WTC11 (cell line): ENCODE measurements at regions not wholly inside any gene's neighbourhood (a gene's known extent, or its start where the extent isn't known, plus 50 kb on each side); places are given as distances from the start of the nearest gene placed in this dataset.

Source experiments
- ATAC-seq: fragments of 200-7000 bp; cut with Tn5 transposase; 2 replicates; pipeline ENCODE4 v1.10.0; 2021; ENCODE audit warnings: mild to moderate bottlenecking, moderate library complexity
- CTCF ChIA-PET: fragments of 300-600 bp; sonication (Branson Sonifier 250); formaldehyde crosslinking; loops from one replicate; lab custom pipeline; 2021; ENCODE audit warnings: antibody characterized with exemption; lab: Charles Lee
- POLR2A ChIA-PET: fragments of 350-600 bp; sonication (Branson Sonifier 250); formaldehyde crosslinking; loops from one replicate; lab custom pipeline; 2021; ENCODE audit warnings: antibody characterized with exemption; lab: Charles Lee
- DNase-seq: peaks from one replicate; pipeline ENCODE4 v3.0.0; 2021; ENCODE audit warnings: low spot score
- H3K27ac Mint-ChIP-seq: 2 replicates; pipeline ENCODE4 v1.8.0; 2021; ENCODE audit warnings: mixed read lengths
- H3K27me3 Mint-ChIP-seq: 2 replicates; pipeline ENCODE4 v1.8.0; 2021; ENCODE audit warnings: low read depth, mild to moderate bottlenecking, moderate library complexity, mixed read lengths
- H3K36me3 Mint-ChIP-seq: 2 replicates; pipeline ENCODE4 v1.8.0; 2021; ENCODE audit warnings: mixed read lengths
- H3K4me1 Mint-ChIP-seq: 2 replicates; pipeline ENCODE4 v1.8.0; 2022; ENCODE audit warnings: mixed read lengths
- H3K4me3 Mint-ChIP-seq: 2 replicates; pipeline ENCODE4 v1.8.0; 2021; ENCODE audit warnings: mild to moderate bottlenecking, moderate library complexity, mixed read lengths
- H3K9me3 Mint-ChIP-seq: 2 replicates; pipeline ENCODE4 v1.8.0; 2021; ENCODE audit warnings: mixed read lengths
- ATF1 ChIP-seq: sonication (generic); formaldehyde crosslinking; IDR thresholded peaks from 2 replicates; pipeline ENCODE4 v1.8.1; 2023; ENCODE audit warnings: mild to moderate bottlenecking, moderate library complexity, missing genetic modification reagents
- ATF6 ChIP-seq: sonication (generic); formaldehyde crosslinking; IDR thresholded peaks from 2 replicates; pipeline ENCODE4 v1.8.1; 2023; ENCODE audit warnings: mild to moderate bottlenecking, missing genetic modification reagents
- CDX4 ChIP-seq: fragments of 250-450 bp; sonication (Bioruptor Pico); IDR thresholded peaks from 2 replicates; pipeline ENCODE4 v1.9.0; 2021; ENCODE audit warnings: moderate library complexity, mild to moderate bottlenecking, inconsistent platforms, borderline replicate concordance
- CTCF ChIP-seq: fragments of 200-600 bp; IDR thresholded peaks from 2 replicates; pipeline ENCODE4 v1.8.0; 2022; ENCODE audit warnings: antibody characterized with exemption
- FOXK1 ChIP-seq: sonication (generic); formaldehyde crosslinking; IDR thresholded peaks from 2 replicates; pipeline ENCODE4 v1.8.0; 2022; ENCODE audit warnings: mild to moderate bottlenecking, moderate library complexity, missing genetic modification reagents
- IRF2 ChIP-seq: sonication (generic); formaldehyde crosslinking; IDR thresholded peaks from 2 replicates; pipeline ENCODE4 v1.8.0; 2022; ENCODE audit warnings: low read depth, missing genetic modification reagents, borderline replicate concordance
- NFYB ChIP-seq: sonication (generic); formaldehyde crosslinking; conservative IDR thresholded peaks from 2 replicates; pipeline ENCODE4 v1.8.0; 2022; ENCODE audit warnings: low read depth, missing genetic modification reagents
- NR1H2 ChIP-seq: sonication (generic); formaldehyde crosslinking; IDR thresholded peaks from 2 replicates; pipeline ENCODE4 v1.9.0; 2021; ENCODE audit warnings: mild to moderate bottlenecking, moderate library complexity, missing genetic modification reagents
- TCF7 ChIP-seq: sonication (generic); formaldehyde crosslinking; IDR thresholded peaks from 2 replicates; pipeline ENCODE4 v1.8.0; 2022; ENCODE audit warnings: mild to moderate bottlenecking, low read depth, missing genetic modification reagents, moderate library complexity
- USF1 ChIP-seq: sonication (generic); formaldehyde crosslinking; IDR thresholded peaks from 2 replicates; pipeline ENCODE4 v1.8.0; 2022; ENCODE audit warnings: mild to moderate bottlenecking, missing genetic modification reagents
- ZBTB43 ChIP-seq: sonication (generic); formaldehyde crosslinking; IDR thresholded peaks from 2 replicates; pipeline ENCODE4 v1.8.1; 2023; ENCODE audit warnings: mild to moderate bottlenecking, missing genetic modification reagents
- ZNF121 ChIP-seq: sonication (generic); formaldehyde crosslinking; IDR thresholded peaks from 2 replicates; pipeline ENCODE4 v1.8.0; 2023; ENCODE audit warnings: missing genetic modification reagents
- ZNF138 ChIP-seq: sonication (generic); formaldehyde crosslinking; conservative IDR thresholded peaks from 2 replicates; pipeline ENCODE4 v1.8.1; 2022; ENCODE audit warnings: mild to moderate bottlenecking, moderate library complexity, missing genetic modification reagents
- ZNF317 ChIP-seq: sonication (generic); formaldehyde crosslinking; IDR thresholded peaks from 2 replicates; pipeline ENCODE4 v1.8.1; 2023; ENCODE audit warnings: low read depth, mild to moderate bottlenecking, moderate library complexity, missing genetic modification reagents, borderline replicate concordance
- ZNF423 ChIP-seq: fragments of 250-450 bp; sonication (Bioruptor Pico); IDR thresholded peaks from 2 replicates; pipeline ENCODE4 v2.1.2; 2022; ENCODE audit warnings: mild to moderate bottlenecking, moderate library complexity
- ZNF512 ChIP-seq: sonication (generic); formaldehyde crosslinking; IDR thresholded peaks from 2 replicates; pipeline ENCODE4 v1.8.1; 2022; ENCODE audit warnings: missing genetic modification reagents, borderline replicate concordance

- no peak overlapping the region for H3K27ac Mint-ChIP-seq
- H3K4me3 Mint-ChIP-seq, result no peak overlapping the region
- CTCF ChIA-PET, result no interaction called here
- no peak for ATAC-seq
- H3K36me3 Mint-ChIP-seq, result no peaks in the 10 kb centered on the region
- DNase-seq, result no peak
- TF ChIP-seq TCF7 (CRISPR knock-in tag) (no peak), NFYB (CRISPR knock-in tag) (no peak)
- peaks cover 3% of the 10 kb centered on the region; the same call in 1 of the 2 replicates for H3K9me3 Mint-ChIP-seq
- no peaks in the 10 kb centered on the region for H3K4me1 Mint-ChIP-seq
- POLR2A ChIA-PET, result no interaction called here
- H3K27me3 Mint-ChIP-seq, result no peaks in the 10 kb centered on the region; the same call in 1 of the 2 replicates
These were observed 83.8 kb upstream of the MANSC4 start for GRCh38 chr12:27863839-27864238.

GRCh38 chr12:27861428-27862167 lies 81.6 kb upstream of the MANSC4 start:
- peaks cover 4% of the 10 kb centered on the region; the same call in 1 of the 2 replicates for H3K9me3 Mint-ChIP-seq
- POLR2A ChIA-PET, result no interaction called here
- DNase-seq (no peak), ATAC-seq (no peak)
- H3K4me3 Mint-ChIP-seq, result no peak overlapping the region
- no peak for TF ChIP-seq ZNF423
- no peak for TF ChIP-seq FOXK1
- no peak for TF ChIP-seq IRF2 (CRISPR knock-in tag)
- TF ChIP-seq USF1 (CRISPR knock-in tag), result no peak
- TF ChIP-seq ZNF138 (CRISPR knock-in tag), result no peak
- TF ChIP-seq CTCF, result no peak
- TF ChIP-seq ZNF512, result no peak
- TF ChIP-seq ATF1 (CRISPR knock-in tag), result no peak
- no peak for TF ChIP-seq ATF6 (CRISPR knock-in tag)
- TF ChIP-seq ZBTB43, result no peak
- TF ChIP-seq NR1H2 (CRISPR knock-in tag), result no peak
- TF ChIP-seq ZNF317 (CRISPR knock-in tag), result no peak
- TF ChIP-seq CDX4 (CRISPR knock-in tag), result no peak
- no peak for TF ChIP-seq ZNF121 (CRISPR knock-in tag)
- no peaks in the 10 kb centered on the region for H3K4me1 Mint-ChIP-seq
- H3K27ac Mint-ChIP-seq, result no peak overlapping the region
- no peaks in the 10 kb centered on the region for H3K27me3 Mint-ChIP-seq
- CTCF ChIA-PET, result no interaction called here
- H3K36me3 Mint-ChIP-seq, result no peaks in the 10 kb centered on the region
